ENCODE measurements at regions not wholly inside any gene's neighbourhood (a gene's known extent, or its start where the extent isn't known, plus 50 kb on each side); places are given as distances from the start of the nearest gene placed in this dataset.
"Not testable (repeated sequence)": the region's sequence is repeated elsewhere in the genome, so short reads cannot be mapped to it uniquely, and the experiment has no call there.

- Mint-ChIP-seq H3K9me3 (peaks cover 9% of the 10 kb centered on the region), H3K36me3 (ENCODE audit: low read depth) (no peaks in the 10 kb centered on the region), H3K27ac (no peak overlapping the region), H3K27me3 (ENCODE audit: low read depth) (peaks cover 7% of the 10 kb centered on the region), H3K4me1 (no peaks in the 10 kb centered on the region), H3K4me3 (no peak overlapping the region)
- TF ChIP-seq CTCF (IDR thresholded peaks at IDR 0.05; ENCODE audit: unreplicated experiment in 3 of 3) = no peak
Observed at GRCh38 chr4:84110040-84110439, 389.1 kb downstream of the NKX6-1 start.

- H3K4me3 Mint-ChIP-seq; H3K36me3 Mint-ChIP-seq (ENCODE audit: low read depth); H3K27me3 Mint-ChIP-seq (ENCODE audit: low read depth); H3K4me1 Mint-ChIP-seq; H3K27ac Mint-ChIP-seq; H3K9me3 Mint-ChIP-seq: not testable (repeated sequence)
Observed at GRCh38 chr4:84101653-84102625, 397.2 kb downstream of the NKX6-1 start.

- Mint-ChIP-seq H3K9me3 (no peaks in the 10 kb centered on the region), H3K27ac (no peak overlapping the region), H3K4me1 (no peaks in the 10 kb centered on the region), H3K4me3 (no peak overlapping the region), H3K36me3 (ENCODE audit: low read depth) (no peaks in the 10 kb centered on the region), H3K27me3 (ENCODE audit: low read depth) (peaks cover 4% of the 10 kb centered on the region)
- TF ChIP-seq CTCF (IDR thresholded peaks at IDR 0.05; ENCODE audit: unreplicated experiment in 3 of 3) = no peak
Observed at GRCh38 chr4:84100071-84100470, 399.0 kb downstream of the NKX6-1 start.

DNA sequence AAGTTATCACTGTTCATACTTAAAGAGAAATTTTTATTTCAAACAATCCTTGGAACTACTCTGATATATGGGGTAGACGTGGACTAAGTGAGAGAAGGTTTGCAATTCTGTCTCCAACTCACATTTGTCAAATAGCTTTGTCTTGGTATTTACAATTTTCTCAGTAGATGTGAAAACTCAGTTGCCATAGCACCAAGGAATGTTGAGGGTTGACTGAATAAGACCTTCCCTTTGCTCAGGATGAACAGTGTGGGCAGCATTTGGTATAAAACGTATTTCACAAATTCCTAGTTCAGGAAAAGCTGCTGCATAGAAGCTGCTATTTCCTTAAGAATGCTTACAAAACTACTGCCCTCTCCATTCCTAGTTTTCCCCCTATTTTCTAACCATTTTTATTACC lies 399.5 kb downstream of the NKX6-1 start:
- H3K27me3 Mint-ChIP-seq (ENCODE audit: low read depth) = peaks cover 4% of the 10 kb centered on the region
- H3K27ac Mint-ChIP-seq = no peak overlapping the region
- no peak for TF ChIP-seq CTCF (IDR thresholded peaks at IDR 0.05; ENCODE audit: unreplicated experiment in 3 of 3)
- H3K4me1 Mint-ChIP-seq = no peaks in the 10 kb centered on the region
- no peak overlapping the region for H3K4me3 Mint-ChIP-seq
- H3K36me3 Mint-ChIP-seq (ENCODE audit: low read depth) = no peaks in the 10 kb centered on the region
- no peaks in the 10 kb centered on the region for H3K9me3 Mint-ChIP-seq

GRCh38 chr4:84091266-84091665 lies 407.8 kb downstream of the NKX6-1 start:
- Mint-ChIP-seq H3K27me3 (ENCODE audit: low read depth) (peaks cover 5% of the 10 kb centered on the region), H3K36me3 (ENCODE audit: low read depth) (no peaks in the 10 kb centered on the region), H3K9me3 (no peaks in the 10 kb centered on the region), H3K4me3 (no peak overlapping the region), H3K4me1 (no peaks in the 10 kb centered on the region), H3K27ac (no peak overlapping the region)
- no peak for TF ChIP-seq CTCF (IDR thresholded peaks at IDR 0.05; ENCODE audit: unreplicated experiment in 3 of 3)

GRCh38 chr4:84089652-84090437 lies 409.2 kb downstream of the NKX6-1 start:
- H3K9me3 Mint-ChIP-seq = no peaks in the 10 kb centered on the region
- no peak overlapping the region for H3K4me3 Mint-ChIP-seq
- no peaks in the 10 kb centered on the region for H3K4me1 Mint-ChIP-seq
- H3K27ac Mint-ChIP-seq = no peak overlapping the region
- H3K27me3 Mint-ChIP-seq (ENCODE audit: low read depth) = peaks cover 5% of the 10 kb centered on the region
- no peak for TF ChIP-seq CTCF (IDR thresholded peaks at IDR 0.05; ENCODE audit: unreplicated experiment in 3 of 3)
- H3K36me3 Mint-ChIP-seq (ENCODE audit: low read depth) = no peaks in the 10 kb centered on the region
